ENCODE measurements at regions not wholly inside any gene's neighbourhood (a gene's known extent, or its start where the extent isn't known, plus 50 kb on each side); places are given as distances from the start of the nearest gene placed in this dataset.
A peak's percentile ranks its signal among the peaks of the same experiment; 100 is the strongest.

- DNase-seq, result no peak
These were observed 523.5 kb downstream of the TMEM182 start for GRCh38 chr2:103285354-103285753.

- DNase-seq, result no peak
These were observed 525.9 kb downstream of the TMEM182 start for GRCh38 chr2:103287746-103288145.

DNA sequence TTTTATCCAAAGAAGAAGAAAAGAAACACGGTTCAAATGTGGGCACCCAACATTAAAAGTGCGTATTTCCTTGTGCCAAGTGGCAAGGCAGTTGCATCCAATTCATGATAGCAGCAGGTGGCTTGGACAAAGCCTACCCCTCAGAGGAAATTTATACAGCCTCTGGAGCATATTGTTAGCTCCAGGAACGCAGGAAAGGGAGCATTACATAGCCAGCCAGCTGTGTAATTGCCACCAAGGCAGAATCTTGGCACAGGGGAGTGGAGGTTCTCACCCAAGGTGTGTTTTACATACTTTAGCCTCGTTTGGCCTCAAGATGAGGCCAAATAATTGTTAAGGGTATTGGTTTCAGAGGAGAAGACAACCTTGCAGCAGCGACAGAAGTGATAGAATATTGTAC lies 526.9 kb downstream of the TMEM182 start:
- DNase-seq, result no peak

DNA sequence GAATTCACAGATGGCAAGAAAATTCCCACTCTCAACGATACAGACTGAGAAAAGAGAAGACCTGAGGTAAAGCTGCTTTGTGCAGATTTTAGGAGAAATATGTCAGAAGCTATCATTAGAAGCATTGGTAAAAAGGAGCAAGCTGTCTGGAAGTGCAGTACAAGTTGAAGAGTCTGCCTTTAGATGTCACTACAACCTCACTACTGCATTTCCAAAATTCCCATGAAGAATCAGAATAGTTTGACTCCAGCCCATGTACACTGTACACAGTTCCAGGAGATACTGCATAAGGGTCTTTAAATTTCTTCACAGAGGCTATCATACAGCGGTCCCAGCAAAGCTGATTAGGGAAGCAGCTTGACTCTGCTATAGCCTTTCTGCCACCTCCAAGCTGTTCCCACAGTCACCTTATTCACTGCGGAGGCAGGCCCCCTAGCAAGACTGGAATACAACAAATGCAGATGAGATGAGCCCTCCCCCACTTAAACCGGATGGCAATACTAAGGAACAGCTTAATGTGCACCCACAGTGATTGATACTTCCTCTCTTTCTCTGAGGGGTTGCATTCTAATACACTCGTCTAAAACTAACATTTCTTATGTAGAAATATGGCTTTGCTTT lies 527.4 kb downstream of the TMEM182 start:
- DNase-seq, result no peak

DNA sequence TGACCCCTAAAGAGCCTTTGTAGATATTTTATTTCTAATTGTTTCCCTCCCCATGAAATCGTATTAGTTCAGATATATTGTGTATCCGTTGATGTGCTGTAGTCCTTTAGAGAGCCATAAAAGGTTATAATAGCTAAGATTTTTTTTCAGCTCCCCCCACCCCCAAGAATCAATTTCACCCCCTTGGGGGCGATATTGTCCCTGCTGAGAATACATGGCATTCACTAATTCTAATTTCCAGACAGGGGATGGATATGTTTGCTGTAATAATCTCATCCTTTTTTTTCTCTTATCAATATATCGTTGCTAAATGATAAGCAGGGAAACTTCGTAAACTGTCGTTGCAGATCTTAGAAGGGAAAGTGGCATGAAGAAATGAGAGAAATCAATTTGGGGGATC lies 530.7 kb downstream of the TMEM182 start:
- DNase-seq, result no peak

GRCh38 chr2:103293067-103293741 lies 531.4 kb downstream of the TMEM182 start:
- no peak for DNase-seq

- no peak for DNase-seq
These were observed 531.9 kb downstream of the TMEM182 start for GRCh38 chr2:103293742-103294077.

GRCh38 chr2:103294420-103294819 lies 532.6 kb downstream of the TMEM182 start:
- DNase-seq, result no peak

- no peak for DNase-seq
These were observed 533.8 kb downstream of the TMEM182 start for GRCh38 chr2:103295591-103295990.

- DNase-seq, result no peak
These were observed 562.8 kb downstream of the TMEM182 start for GRCh38 chr2:103324671-103325070.

- DNase-seq, result no peak
These were observed 565.6 kb downstream of the TMEM182 start for GRCh38 chr2:103327386-103327785.

- no peak for DNase-seq
These were observed 566.1 kb downstream of the TMEM182 start for GRCh38 chr2:103327966-103328365.

DNA sequence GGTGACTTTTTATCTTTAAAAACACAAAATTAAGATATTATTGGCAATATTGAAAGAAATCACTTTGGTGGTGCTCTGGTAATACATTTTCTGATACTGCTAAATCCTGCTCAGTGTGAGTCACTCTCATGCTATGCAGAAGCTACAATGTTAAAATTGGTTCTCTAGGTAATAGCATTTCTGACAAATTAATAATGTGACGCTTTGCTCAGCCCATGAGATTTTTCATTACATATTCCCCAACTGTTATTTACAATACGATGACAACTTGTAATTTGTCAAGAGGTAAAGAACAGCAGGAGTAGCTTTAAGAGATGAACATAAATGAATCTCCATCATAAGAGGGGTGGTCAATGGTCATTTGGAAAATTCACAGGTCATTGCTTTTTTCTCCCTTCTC lies 573.6 kb downstream of the TMEM182 start:
- DNase-seq, result no peak

- DNase-seq, result no peak
These were observed 577.0 kb downstream of the TMEM182 start for GRCh38 chr2:103338819-103339218.

DNA sequence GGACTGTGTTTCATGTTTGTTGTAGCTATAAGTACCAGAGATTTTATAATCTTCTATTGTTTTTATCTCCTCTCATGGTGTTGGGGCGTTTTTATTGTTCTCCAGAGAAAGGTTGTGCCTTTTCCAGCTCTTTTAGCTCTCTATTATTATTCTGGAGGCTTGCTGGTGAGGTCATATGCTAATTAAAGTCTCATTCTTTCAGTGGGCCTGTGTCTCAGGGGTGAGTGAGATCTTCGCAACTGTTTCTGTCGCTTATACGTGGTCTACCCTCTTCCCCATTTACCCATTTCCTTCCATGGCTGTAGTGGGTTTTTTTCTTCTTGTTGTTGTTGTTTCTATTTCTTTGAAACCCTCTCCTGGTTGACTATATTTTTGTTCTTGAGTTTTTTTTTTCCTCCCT lies 584.9 kb downstream of the TMEM182 start:
- DNase-seq, result no peak

DNA sequence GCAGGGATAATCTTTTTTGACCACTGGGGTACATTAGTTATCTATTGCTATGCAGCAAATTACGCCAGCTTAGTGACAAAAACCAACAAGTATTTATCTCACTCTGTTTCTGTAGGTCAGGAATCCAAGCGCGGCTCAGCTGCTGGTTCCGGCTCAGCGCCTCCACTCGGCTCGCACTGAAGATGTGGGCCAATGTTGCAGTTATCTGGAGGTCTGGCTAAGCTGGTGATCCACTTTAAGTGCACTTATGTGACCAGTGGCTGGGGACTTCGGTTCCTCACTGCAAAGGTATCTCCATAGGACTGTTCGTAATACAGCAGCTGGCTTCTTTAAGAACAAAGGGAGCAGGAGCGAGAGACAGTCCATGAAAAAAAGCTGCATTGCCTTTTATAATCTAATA lies 591.9 kb downstream of the TMEM182 start:
- no peak for DNase-seq

- DNase-seq, result no peak
These were observed 593.5 kb downstream of the TMEM182 start for GRCh38 chr2:103355287-103355686.

GRCh38 chr2:103361712-103362111 lies 599.9 kb downstream of the TMEM182 start:
- no peak for DNase-seq

DNA sequence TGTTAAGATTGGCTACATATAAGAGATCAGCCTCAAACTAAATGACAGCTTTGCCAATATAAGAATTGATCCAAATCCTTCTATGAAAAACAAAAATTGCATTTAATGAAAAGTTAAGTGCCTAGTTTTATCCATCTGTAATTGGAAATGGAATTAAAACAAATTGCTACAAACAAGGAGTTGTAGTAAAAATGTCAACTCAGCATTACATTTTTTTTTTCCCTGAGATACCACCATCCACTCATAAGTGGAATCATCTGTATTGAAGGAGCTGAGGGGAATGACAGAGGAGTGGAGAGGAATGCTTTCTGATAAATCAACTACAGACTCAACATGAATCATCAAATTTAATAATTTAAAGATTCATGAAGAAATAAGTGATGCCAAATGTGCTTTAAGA lies 601.8 kb downstream of the TMEM182 start:
- DNase-seq, result no peak

DNA sequence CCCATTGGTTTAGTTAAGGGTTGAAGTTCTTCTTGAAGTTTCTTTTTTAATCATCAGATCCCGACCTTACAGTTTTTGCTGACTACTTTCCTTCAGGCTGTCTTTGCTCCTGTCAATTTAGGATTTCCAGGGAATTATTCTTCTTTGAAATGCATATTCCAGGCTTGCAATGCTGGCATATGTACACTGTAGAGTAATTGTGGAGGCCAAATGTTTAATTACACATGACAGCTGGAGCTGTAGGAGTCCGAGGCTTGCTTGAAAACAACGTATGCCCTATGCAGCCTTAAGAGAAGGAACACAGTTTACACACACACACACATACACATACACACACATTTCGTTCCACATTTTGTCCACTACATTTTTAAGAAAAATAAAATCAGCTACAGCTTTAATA lies 602.3 kb downstream of the TMEM182 start:
- DNase-seq, result peak; percentile 25

GRCh38 chr2:103365071-103365470 lies 603.2 kb downstream of the TMEM182 start:
- DNase-seq, result no peak

- DNase-seq, result no peak
These were observed 606.0 kb downstream of the TMEM182 start for GRCh38 chr2:103367877-103368276.

DNA sequence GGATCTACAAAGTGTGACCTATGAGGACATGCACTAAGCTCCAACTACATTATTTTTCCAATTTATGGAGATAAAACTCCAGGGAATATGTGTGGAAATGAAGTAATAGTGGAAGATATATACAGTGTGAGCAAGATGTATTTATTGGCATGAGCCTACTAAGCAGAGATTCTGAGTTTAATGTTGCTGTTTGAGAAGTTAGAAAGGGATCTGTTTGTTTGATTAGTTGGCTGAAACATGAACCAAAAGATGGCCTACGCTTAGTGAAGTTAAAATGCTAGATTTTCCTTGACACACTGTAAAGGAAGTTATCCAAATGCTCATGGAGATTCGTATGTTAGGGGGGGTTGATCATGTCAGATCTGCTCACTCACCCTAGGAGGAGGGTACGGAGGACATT lies 621.7 kb downstream of the TMEM182 start:
- no peak for DNase-seq

GRCh38 chr2:103386872-103387271 lies 625.0 kb downstream of the TMEM182 start:
- DNase-seq, result no peak

- DNase-seq, result no peak
These were observed 626.1 kb downstream of the TMEM182 start for GRCh38 chr2:103387888-103388287.

All from SHP77 treated with DMSO at 0.1 percent for 48 hours (cell line).